DND-41 (cell line): ENCODE measurements at regions not wholly inside any gene's neighbourhood (a gene's known extent, or its start where the extent isn't known, plus 50 kb on each side); places are given as distances from the start of the nearest gene placed in this dataset.

Experiments used
- ATAC-seq: fragments of 200-7000 bp; cut with Tn5 transposase; 3 replicates; pipeline ENCODE4 v1.9.1; 2021; ENCODE audit warnings: low read depth; ENCODE audit not compliant: insufficient read depth
- DNase-seq: peaks from one replicate; pipeline ENCODE4 v3.0.0-alpha.2; 2020
- H2AFZ ChIP-seq: 2 replicates; pipeline ENCODE4 v1.6.0; 2012; ENCODE audit warnings: low read depth, low read length
- H3K27ac ChIP-seq: 2 replicates; pipeline ENCODE4 v1.5.1; 2012; ENCODE audit warnings: low read length, inconsistent platforms
- H3K27me3 ChIP-seq: fragments of 200-600 bp; sonication (generic); 2 replicates; pipeline ENCODE4 v1.6.0; 2012; ENCODE audit warnings: low read length, mild to moderate bottlenecking, inconsistent platforms; ENCODE audit not compliant: insufficient read depth, poor library complexity
- H3K36me3 ChIP-seq: 2 replicates; pipeline ENCODE4 v1.5.1; 2012; ENCODE audit warnings: low read length, inconsistent platforms; ENCODE audit not compliant: insufficient read depth
- H3K4me1 ChIP-seq: 2 replicates; pipeline ENCODE4 v1.5.1; 2012; ENCODE audit warnings: mild to moderate bottlenecking, low read length; ENCODE audit not compliant: insufficient read depth
- H3K4me2 ChIP-seq: 2 replicates; pipeline ENCODE4 v1.6.0; 2012; ENCODE audit warnings: mild to moderate bottlenecking, moderate library complexity, low read length, inconsistent platforms; ENCODE audit not compliant: insufficient read depth
- H3K4me3 ChIP-seq, 2 experiments: fragments of 200-600 bp in 1 of 2; shearing (Covaris generic) in 1 of 2; 2 replicates each; pipeline ENCODE4 v1.5.1; 2012 to 2016; ENCODE audit warnings: inconsistent platforms in 2 of 2, low read length in 2 of 2, mild to moderate bottlenecking in 2 of 2, low read depth in 1 of 2, moderate library complexity in 1 of 2
- H3K79me2 ChIP-seq: 2 replicates; pipeline ENCODE4 v1.6.0; 2012; ENCODE audit warnings: low read length, inconsistent platforms; ENCODE audit not compliant: insufficient read depth
- H3K9ac ChIP-seq: 2 replicates; pipeline ENCODE4 v1.6.0; 2012; ENCODE audit warnings: low read depth, mild to moderate bottlenecking, inconsistent platforms, low read length, moderate library complexity
- H3K9me3 ChIP-seq: 2 replicates; pipeline ENCODE4 v1.5.1; 2012; ENCODE audit warnings: low read length, moderate library complexity, mild to moderate bottlenecking, inconsistent platforms; ENCODE audit not compliant: insufficient read depth, severe bottlenecking
- H4K20me1 ChIP-seq: 2 replicates; pipeline ENCODE4 v1.6.0; 2012; ENCODE audit warnings: low read length; ENCODE audit not compliant: insufficient read depth
- CTCF ChIP-seq: IDR thresholded peaks from 2 replicates; pipeline ENCODE4 v1.5.1; 2012; ENCODE audit warnings: borderline replicate concordance, low read length, moderate library complexity, mild to moderate bottlenecking; ENCODE audit not compliant: poor library complexity, severe bottlenecking; ENCODE audit errors: extremely low read depth
- EZH2 ChIP-seq: IDR thresholded peaks from 3 replicates; pipeline ENCODE4 v1.6.1; 2012; ENCODE audit warnings: borderline replicate concordance, low read depth, mild to moderate bottlenecking, moderate library complexity, low read length, inconsistent platforms; ENCODE audit not compliant: severe bottlenecking

- no peak for ATAC-seq
- Histone ChIP-seq H3K27ac (no peak overlapping the region), H3K4me2 (no peak overlapping the region), H3K9ac (no peak overlapping the region), H3K36me3 (no peaks in the 10 kb centered on the region), H2AFZ (no peak overlapping the region), H4K20me1 (no peaks in the 10 kb centered on the region), H3K9me3 (no peaks in the 10 kb centered on the region), H3K27me3 (no peaks in the 10 kb centered on the region), H3K4me1 (no peaks in the 10 kb centered on the region), H3K4me3 (no peak overlapping the region), H3K79me2 (no peaks in the 10 kb centered on the region)
- DNase-seq = no peak
- TF ChIP-seq CTCF = no peak
- no peak for TF ChIP-seq EZH2
Observed at GRCh38 chr3:88311826-88312225, 162.1 kb downstream of the C3orf38 start.

GRCh38 chr3:88312256-88312655 lies 162.5 kb downstream of the C3orf38 start:
- Histone ChIP-seq H3K36me3 (no peaks in the 10 kb centered on the region), H4K20me1 (no peaks in the 10 kb centered on the region), H3K79me2 (no peaks in the 10 kb centered on the region), H3K9me3 (no peaks in the 10 kb centered on the region), H3K27me3 (no peaks in the 10 kb centered on the region), H3K9ac (no peak overlapping the region), H3K4me2 (no peak overlapping the region), H3K4me3 (no peak overlapping the region), H3K4me1 (no peaks in the 10 kb centered on the region), H2AFZ (no peak overlapping the region), H3K27ac (no peak overlapping the region)
- no peak for TF ChIP-seq CTCF
- no peak for TF ChIP-seq EZH2
- no peak for DNase-seq
- ATAC-seq = no peak

GRCh38 chr3:88318067-88318466 lies 168.3 kb downstream of the C3orf38 start:
- DNase-seq (no peak), ATAC-seq (no peak)
- Histone ChIP-seq H3K27ac (no peak overlapping the region), H3K27me3 (no peaks in the 10 kb centered on the region), H2AFZ (no peak overlapping the region), H3K79me2 (no peaks in the 10 kb centered on the region), H3K4me1 (no peaks in the 10 kb centered on the region), H3K4me3 (no peak overlapping the region), H3K9me3 (no peaks in the 10 kb centered on the region), H3K4me2 (no peak overlapping the region), H3K9ac (no peak overlapping the region), H3K36me3 (no peaks in the 10 kb centered on the region), H4K20me1 (no peaks in the 10 kb centered on the region)
- no peak for TF ChIP-seq EZH2

GRCh38 chr3:88321363-88322050 lies 171.7 kb downstream of the C3orf38 start:
- Histone ChIP-seq H3K9ac (no peak overlapping the region), H3K36me3 (no peaks in the 10 kb centered on the region), H3K4me3 (no peak overlapping the region), H3K79me2 (no peaks in the 10 kb centered on the region), H3K4me2 (no peak overlapping the region), H2AFZ (no peak overlapping the region), H3K27me3 (no peaks in the 10 kb centered on the region), H3K4me1 (no peaks in the 10 kb centered on the region), H3K27ac (no peak overlapping the region), H4K20me1 (no peaks in the 10 kb centered on the region), H3K9me3 (no peaks in the 10 kb centered on the region)
- no peak for ATAC-seq
- TF ChIP-seq EZH2 (no peak), CTCF (no peak)
- no peak for DNase-seq
